ENCODE measurements at regions not wholly inside any gene's neighbourhood (a gene's known extent, or its start where the extent isn't known, plus 50 kb on each side); places are given as distances from the start of the nearest gene placed in this dataset.
"Not testable (repeated sequence)": the region's sequence is repeated elsewhere in the genome, so short reads cannot be mapped to it uniquely, and the experiment has no call there.

DNA sequence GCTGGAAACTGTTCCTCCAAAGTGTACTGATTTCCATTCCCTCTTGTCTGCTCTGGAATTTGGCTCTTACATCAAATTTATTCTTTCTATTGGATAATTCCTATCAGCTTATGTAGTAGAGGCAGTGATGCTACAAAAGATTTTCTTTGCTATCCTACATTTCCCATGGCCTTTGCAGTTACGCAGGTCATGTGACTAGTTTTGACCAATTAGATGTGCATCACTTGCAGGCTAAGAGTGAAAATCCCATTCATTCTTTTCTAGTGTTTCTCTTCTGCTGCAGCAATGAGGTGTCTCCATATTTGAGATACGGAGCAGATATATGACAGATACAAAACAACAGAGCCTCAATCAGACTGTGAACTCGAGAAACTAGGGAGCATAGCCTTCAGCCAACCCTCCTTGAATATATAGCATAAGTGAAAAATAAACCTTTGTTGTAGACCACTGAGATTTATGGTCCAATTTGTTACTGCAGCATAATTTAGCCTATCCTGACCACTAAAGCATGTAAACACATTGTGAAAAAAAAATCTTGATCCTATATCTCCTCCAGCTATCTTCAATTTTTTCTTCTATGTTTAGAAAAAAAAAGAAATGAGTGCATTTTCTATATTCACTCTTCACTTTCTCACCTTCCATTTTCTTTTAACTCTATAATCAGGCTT is 102.0 kb downstream of the HNMT start:
- no peak for DNase-seq (ENCODE audit: low spot score)

DNA sequence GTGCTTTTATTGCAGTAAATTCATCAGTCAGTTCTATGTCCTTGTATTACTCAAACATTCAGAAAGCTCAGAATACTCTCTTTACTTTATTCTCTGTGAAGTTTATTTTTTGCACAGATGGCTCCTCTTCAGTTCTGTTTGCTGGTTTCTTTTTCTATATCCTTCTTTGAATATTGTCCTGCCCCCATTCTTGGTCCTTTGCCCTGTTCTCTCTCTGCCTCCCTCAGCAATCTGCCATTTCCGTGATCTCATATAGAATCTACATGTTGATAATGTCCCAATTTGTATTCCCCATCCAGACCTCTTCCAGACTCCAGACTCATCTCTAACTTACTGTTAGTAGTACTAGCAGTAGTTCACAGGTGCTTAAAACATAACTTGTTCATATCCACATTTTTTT is 102.6 kb downstream of the HNMT start:
- no peak for DNase-seq (ENCODE audit: low spot score)

DNA sequence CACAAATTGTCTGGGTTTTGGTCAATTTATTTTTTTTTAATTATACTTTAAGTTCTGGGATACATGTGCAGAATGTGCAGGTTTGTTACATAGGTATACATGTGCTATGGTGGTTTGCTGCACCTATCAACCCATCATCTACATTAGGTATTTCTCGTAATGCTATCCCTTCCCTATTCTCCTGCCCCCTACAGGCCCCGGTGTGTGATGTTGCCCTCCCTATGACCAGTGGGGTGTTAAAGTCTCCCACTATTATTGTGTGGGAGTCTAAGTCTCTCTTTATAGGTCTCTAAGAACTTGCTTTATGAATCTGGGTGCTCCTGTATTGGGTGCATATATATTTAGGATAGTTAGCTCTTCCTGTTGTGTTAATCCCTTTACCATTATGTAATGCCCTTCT is 104.4 kb downstream of the HNMT start:
- DNase-seq (ENCODE audit: low spot score), result not testable (repeated sequence)

DNA sequence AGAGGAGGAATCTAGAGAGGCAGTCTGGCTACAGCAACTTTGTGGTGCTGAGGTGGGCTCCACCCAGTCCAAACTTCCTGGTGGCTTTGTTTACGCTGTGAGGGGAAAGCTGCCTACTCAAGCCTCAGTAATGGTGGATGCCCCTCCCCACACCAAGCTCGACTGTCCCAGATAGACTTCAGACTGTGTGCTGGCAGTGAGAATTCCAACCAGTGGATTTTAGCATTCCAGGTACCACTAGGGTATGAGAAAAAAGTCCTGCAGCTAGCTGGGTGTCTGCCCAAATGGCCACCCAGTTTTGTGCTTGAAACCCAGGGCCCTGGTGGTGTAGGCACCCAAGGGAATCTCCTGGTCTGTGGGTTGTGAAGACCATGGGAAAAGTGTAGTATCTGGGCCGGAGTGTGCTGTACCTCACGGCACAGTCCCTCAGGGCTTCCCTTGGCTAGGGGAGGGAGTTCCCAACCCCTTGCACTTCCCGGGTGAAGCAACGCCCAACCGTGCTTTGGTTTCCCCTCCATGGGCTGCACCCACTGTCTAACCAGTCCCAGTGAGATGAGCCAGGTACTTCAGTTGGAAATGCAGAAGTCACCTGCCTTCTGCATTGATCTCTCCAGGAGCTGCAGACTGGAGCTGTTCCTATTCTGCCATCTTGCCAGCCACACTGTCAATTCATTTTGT is 106.9 kb downstream of the HNMT start:
- not testable (repeated sequence) for DNase-seq (ENCODE audit: low spot score)

DNA sequence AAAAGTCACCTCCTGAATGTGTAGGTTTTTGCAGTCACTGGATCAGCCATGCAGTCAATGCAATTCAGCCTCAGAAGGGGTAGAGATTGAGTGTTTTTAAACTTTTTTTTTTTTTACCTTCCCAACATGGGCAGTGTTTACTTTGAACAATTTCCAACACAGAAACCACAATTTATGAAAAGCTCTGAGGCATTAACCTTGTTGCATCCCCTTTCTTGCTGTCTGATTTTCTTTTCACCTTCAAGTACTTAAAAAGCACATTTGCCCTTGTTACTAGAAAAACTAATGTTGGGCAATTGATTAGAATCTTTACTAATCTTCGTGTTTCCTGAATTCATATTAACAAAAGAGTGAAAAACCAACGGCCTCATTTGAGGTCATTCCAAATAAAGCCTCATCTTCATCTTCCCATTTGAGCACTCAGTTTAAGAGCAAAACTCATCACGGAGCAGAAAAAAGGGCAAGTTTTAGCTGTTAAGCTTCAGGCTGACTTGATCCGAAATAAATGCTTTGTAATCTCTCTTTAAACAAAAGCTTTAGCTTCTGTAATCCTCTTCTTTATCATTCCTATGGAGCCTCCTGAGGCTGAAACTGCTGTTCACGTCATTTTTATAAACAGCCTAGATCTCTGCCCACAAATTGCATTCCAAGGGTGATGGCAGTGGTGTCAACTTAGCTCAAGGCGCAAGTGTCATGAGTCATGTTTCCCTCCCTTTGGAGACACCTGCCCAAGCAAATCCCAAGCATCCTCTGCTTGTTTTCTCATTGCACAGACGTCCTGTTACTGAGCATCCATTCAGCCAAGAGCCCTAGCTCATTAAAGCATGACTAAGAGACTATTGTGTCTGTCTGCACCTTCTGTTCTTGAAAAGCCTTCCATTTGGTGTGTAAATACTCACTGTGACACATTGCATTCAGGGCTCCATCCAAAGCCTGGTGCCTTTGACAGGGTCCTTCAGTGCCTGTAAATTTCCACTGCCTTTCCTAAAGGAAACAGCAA is 107.7 kb downstream of the HNMT start:
- DNase-seq (ENCODE audit: low spot score), result no peak

DNA sequence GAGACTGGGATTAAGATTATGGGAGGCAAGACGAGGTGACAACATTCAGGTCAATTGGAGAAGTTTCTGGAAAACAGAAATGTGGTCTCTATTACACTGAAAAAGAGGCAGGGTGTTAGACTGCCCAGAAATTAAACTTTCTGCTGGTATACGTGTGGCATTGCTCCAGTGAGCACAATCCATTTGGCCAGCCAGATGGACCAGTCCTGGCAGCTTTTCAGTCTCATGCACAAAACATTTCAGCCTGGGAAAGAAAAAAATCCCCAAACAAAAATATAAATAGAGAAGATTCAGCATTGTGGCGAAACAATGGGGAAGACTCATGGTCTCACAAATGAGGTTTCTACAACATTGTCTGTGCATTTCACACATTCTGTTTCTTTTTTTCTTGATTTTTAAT is 113.9 kb downstream of the HNMT start:
- peak; percentile 18 for DNase-seq (ENCODE audit: low spot score)

DNA sequence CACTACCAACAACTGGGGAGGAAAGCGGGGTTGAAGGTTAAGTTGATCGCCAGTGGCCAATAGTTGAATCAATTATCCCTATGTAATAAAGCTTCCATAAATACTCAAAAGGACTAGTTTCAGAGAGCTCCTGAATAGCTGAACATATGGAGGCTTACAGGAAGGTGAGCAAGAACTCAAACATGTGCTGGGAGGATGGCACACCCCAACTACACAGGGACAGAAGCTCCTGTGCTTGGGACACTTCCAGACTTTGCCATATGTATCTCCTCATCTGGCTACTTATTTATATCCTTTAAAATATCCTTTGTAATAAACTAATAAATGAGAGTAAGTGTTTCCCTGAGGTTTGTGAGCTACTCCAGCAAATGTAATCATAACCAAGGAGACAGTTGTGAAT is 115.7 kb downstream of the HNMT start:
- DNase-seq (ENCODE audit: low spot score), result no peak

DNA sequence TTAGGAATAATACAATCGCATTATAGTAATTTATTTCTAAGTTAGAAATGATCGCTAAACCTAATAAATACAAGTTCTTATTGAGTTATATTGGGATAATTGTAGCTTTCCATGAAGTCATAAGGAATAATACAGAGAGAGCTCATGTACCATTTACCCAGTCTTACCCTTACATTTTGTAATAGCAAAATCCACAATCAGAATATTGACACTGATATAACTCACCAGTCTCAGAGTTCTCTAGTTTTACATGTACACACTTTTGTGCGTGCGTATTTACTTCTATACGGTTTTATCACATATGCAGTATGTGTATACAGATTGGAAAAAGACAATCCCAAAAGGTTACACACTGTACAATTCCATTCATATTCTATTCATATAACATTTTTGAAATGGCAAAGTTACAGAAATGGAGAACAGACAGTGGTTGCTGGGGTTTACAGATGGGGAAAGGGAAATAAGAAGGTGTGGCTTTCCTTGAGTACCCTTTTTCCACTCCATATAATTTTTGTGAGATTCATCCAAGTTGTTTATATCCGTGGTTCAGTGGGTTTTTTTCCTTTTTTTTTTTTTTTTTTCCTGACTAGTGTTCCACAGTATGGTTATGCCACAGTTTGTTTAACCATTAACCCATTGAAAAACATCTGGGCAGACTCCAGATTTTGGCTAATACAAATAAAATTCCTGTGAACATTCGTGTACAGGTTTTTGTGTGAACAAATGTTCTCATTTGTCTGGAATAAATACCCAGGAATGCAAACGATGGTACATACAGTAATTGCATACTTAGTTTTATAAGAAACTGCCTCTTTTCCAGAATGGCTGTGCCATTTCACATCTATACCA is 117.2 kb downstream of the HNMT start:
- no peak for DNase-seq (ENCODE audit: low spot score)

DNA sequence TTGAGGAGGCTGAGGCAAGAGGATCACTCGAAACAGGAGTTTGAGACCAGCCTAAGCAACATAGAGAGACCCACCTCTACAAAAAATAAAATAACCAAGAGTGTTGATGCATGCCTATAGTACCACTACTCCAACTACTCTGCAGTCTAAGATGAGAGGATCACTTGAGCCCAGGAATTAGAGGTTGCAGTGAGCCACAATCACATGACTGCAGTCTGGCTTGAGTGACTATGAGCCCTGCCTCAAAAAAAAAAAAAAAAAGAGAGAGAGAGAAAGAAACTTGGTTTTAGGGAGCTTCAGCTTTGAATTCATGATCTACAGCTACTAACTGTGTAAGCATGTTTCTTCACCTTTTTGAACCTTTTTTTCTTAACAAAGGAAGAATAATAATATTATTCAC is 119.9 kb downstream of the HNMT start:
- no peak for DNase-seq (ENCODE audit: low spot score)

DNA sequence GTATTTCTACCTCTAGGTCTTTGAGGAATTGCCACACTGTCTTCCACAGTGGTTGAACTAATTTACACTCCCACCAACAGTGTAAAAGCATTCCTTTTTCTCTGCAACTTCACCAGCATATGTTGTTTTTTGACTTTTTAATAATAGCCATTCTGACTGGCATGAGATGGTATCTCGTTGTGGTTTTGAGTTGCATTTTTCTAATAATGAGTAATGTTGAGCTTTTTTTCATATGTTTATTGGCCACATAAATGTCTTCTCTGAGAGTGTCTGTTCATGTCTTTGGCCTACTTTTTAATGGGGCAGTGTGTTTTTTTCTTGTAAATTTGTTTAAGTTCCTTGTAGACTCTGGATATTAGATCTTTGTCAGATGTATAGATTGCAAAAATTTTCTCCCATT is 121.2 kb downstream of the HNMT start:
- not testable (repeated sequence) for DNase-seq (ENCODE audit: low spot score)

DNA sequence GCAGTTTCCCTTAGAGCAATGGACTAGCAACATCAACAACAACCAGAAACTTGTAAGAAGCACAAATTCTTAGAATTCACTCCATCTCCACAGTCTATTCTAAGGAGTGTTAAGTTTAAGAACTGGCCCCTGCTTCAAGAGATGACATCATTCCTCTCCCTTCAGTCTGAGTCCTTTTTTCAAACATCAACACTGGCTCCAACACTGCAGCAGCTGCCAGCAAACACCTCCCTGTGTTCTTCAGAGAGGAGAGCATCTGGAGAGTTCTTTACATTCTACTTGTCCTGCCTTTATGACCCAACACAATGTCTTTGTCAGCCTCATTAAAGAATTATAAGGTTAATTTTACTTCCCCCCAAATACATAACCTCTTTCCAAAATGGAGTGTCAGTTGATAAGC is 122.3 kb downstream of the HNMT start:
- DNase-seq (ENCODE audit: low spot score), result no peak

DNA sequence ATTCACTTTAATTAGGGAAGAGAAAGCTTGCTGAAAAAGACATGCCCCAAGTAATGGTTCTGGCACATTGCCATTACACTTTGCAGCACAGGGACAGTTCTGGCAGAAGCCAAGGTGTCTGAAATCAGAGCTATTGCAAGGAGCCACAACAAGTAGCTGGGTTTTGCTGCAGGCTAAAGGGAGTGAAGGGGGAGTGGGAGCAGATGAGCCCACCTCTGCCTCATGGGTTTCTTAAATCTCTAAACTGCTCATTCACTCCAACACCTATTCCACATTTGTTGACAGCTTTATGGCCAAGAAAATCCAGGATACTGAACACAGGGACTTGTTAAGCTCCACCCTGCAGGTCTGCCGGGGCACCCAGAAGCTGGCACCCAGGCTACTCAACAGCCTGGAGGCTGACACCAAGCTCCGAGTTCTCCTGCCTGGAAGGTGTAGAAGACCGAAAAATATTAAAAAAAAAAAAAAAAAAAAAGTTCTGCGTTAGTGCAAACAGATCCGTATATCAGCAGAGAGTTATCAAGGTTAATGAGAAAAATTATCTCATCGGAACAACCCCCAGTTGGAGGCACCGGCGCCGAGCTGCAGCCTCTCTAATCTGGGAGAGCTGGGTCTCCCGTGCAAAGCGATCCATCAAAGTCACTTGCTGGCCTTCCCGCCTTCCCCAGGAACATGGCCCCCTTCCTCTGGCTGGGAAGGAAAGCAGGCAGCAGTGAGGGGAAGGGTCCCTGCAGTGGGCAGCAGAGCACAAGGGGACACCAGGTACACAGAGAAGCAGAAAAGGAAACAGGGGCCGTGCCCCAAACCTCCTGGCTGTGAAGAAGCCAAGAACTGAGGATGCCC is 123.7 kb downstream of the HNMT start:
- DNase-seq (ENCODE audit: low spot score), result no peak

DNA sequence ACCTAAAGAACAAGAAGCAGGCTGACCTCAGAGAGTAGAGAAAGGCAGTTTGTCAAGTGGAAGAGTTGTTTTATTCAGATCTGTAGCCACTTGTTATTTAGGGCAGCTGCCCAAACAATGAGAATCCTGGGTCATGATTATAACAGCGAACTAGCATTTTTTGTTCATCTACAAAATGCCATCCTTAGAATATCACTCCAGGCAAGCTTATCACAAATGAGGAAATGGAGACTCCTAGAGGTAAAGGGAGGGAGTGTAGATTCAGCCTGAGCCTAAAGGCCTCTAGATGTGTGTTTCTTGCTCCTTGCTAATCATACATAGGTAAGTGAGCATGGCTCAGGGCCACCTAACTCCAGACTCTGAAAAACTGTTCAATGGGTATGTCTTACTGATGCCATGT is 126.1 kb downstream of the HNMT start:
- peak; percentile 14 for DNase-seq (ENCODE audit: low spot score)

DNA sequence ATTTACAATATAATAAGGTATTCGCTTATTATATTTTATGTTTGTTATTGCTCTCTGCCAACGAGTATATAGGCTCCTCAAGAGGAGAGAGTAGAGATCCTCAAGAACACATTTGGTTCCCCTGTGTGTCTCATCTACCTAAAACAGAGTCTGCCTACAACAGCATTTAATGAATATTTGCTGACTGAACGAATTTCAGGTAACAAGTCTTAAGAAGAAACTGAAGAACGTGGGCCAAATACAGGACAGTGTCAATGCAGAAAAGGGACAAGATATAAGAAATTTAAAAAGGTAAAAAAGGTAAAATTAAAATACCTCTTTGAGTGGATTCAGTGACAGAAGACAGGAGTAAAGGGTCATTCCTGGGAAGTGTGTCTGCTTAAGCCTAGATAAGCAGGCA is 129.2 kb downstream of the HNMT start:
- no peak for DNase-seq (ENCODE audit: low spot score)

DNA sequence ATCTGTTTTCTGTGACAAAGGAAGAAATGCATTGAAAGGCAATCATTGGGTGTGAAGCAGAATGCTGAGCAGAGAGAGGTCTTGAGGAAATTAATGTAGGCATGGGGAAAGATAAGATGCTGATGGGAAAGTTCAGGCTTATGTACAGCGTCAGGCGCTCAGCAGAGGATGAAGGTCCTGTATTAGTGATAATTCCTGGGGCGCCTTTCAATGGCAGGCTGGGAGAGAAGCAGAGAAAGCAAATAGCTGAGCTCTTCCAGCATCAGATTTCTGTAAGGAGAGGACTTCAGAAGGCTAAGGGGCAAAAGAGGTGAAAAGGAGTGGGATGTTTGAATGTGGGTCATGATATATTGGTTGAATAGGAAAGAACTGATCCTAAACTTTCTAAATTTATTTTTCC is 129.8 kb downstream of the HNMT start:
- no peak for DNase-seq (ENCODE audit: low spot score)

DNA sequence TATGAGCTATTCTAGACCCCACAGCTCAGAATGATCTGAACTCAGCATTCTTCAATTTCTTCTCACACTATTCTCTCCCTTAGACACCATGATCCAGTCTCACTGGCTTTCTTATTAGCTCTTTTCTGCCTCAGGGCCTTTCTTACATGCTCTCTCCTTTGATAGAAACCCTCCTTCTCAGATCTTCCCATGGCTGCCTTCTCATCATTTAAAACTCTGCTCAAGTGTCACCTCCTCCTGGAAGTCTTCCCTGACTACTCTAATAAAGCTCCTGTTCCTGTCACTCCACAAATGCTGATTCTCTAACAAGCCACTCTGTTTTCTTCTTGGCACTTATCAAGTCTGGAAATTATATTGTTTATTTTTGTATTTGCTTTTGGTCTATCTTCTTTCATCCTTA is 131.1 kb downstream of the HNMT start:
- no peak for DNase-seq (ENCODE audit: low spot score)

DNA sequence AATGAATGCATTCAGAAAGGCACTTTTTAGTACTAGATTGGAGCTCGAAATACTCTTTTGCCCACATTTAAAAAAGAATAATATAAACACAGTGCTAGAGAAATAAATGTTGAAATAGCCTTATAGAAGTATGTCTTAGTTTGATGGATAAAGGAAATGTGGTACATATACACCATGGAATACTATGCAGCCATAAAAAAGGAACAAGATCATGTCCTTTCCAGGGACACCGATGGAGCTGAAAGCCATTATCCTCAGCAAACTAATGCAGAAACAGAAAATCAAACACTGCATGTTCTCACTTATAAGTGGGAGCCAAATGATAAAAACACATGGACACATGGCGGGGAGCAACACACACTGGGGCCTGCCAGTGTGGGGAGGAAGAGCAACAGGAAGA is 135.0 kb downstream of the HNMT start:
- DNase-seq (ENCODE audit: low spot score), result not testable (repeated sequence)

DNA sequence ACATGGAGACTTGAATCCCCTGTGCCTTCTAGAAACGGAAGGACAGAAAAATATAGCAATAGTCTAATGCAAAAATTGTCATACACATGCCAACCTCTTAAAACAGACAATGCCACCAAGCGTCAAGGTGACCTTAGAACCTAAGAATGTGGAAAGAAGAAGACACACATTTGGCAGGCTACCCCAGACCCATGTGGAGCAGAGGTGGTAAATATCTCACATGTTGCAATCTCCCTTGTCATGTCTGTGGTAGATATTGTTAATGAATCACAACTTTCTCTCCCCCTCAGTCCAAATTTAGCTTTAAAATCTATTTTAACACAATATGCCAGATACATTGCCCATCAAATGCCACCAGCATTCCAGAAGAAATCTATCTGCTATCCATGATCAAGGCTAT is 137.4 kb downstream of the HNMT start:
- no peak for DNase-seq (ENCODE audit: low spot score)

DNA sequence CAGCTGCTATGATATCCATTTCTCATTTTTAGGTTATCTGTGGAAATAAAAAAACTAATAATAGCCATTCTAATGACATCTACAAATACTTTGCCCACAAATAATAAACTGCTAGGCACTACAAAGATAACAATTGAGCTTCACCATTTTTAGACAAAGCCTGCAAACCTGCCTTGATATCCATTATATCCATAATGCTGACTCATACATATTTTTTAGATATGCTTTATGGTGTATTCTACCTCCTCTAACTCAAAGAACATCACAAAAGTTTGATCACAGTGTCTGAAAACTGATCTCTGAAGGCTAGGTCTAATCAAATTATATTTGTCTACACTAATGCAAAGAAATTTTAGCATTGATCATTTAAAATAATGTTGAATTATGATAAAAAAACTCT is 138.4 kb downstream of the HNMT start:
- no peak for DNase-seq (ENCODE audit: low spot score)

DNA sequence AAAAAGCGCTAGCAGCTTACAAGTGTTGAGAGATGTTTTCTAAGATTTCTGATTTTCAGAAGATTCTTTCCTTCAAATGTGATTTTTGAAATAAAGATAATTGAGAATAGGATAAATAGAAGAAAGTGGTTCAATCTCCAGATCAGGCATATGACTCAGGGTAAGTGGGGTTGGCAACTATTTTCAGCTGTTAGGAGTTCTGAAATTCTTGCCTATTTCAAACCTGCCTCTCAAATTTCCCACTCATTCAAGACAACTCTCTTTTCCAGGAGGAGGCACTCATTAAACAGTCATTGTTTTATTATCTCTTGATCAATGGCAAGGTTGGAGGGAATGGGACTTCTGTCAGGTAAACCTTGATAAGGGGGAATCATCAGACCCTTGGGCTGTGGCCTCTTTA is 138.9 kb downstream of the HNMT start:
- no peak for DNase-seq (ENCODE audit: low spot score)

DNA sequence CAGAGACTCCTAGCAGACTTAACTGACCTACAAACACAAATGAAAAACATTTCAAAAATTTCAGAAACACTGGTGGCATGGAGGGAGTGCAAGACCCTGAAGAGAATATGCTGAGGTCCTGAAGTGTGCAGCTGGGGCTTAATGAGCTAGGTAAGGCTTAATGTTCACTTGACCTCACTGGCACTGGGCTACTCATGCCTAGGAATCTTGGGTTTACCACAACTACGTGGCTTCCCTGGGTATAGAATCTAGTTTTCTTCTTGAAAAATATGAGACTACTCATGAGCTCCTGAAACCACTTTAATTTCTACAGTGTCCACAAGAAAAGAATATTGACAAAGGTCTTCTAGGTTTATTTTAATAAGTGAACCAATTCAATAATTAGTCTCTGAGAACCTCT is 139.8 kb downstream of the HNMT start:
- no peak for DNase-seq (ENCODE audit: low spot score)

Data from putamen (tissue), 1 donor.